DOHH2 (cell line): ENCODE measurements at regions not wholly inside any gene's neighbourhood (a gene's known extent, or its start where the extent isn't known, plus 50 kb on each side); places are given as distances from the start of the nearest gene placed in this dataset.

Experiments used
- H3F3A ChIP-seq: fragments of 200-600 bp; sonication (generic), shearing (Covaris generic); 2 replicates; pipeline ENCODE4 v1.6.0; 2016; ENCODE audit warnings: antibody characterized with exemption, mild to moderate bottlenecking; ENCODE audit not compliant: control insufficient read depth, insufficient read depth
- H3K27ac ChIP-seq: fragments of 200-600 bp; sonication (generic); 2 replicates; pipeline ENCODE4 v1.5.1; 2014; ENCODE audit warnings: low read depth, mild to moderate bottlenecking, low read length, moderate library complexity
- H3K27me3 ChIP-seq: fragments of 200-600 bp; sonication (generic); 2 replicates; pipeline ENCODE4 v1.6.1; 2014; ENCODE audit warnings: mild to moderate bottlenecking, low read length, mixed read lengths; ENCODE audit not compliant: control insufficient read depth
- H3K36me3 ChIP-seq: fragments of 200-600 bp; sonication (generic); 2 replicates; pipeline ENCODE4 v1.6.1; 2014; ENCODE audit warnings: mild to moderate bottlenecking, low read length, moderate library complexity, mixed read lengths; ENCODE audit not compliant: control insufficient read depth
- H3K4me1 ChIP-seq: fragments of 200-600 bp; sonication (generic); 2 replicates; pipeline ENCODE4 v1.6.1; 2014; ENCODE audit warnings: mild to moderate bottlenecking, low read length, mixed read lengths; ENCODE audit not compliant: control insufficient read depth
- H3K4me2 ChIP-seq: fragments of 200-600 bp; sonication (generic); 2 replicates; pipeline ENCODE4 v1.6.0; 2014; ENCODE audit warnings: mild to moderate bottlenecking, low read length, moderate library complexity
- H3K4me3 ChIP-seq: fragments of 200-600 bp; sonication (generic); 2 replicates; pipeline ENCODE4 v1.5.1; 2014; ENCODE audit warnings: mild to moderate bottlenecking, low read length, mixed read lengths
- H3K79me2 ChIP-seq: fragments of 200-600 bp; sonication (generic); 2 replicates; pipeline ENCODE4 v1.6.1; 2014; ENCODE audit warnings: mild to moderate bottlenecking, low read length, mixed read lengths; ENCODE audit not compliant: control insufficient read depth
- H3K9me2 ChIP-seq: fragments of 200-600 bp; sonication (generic); replicated peaks from 2 replicates; pipeline ENCODE4 v1.6.1; 2014; ENCODE audit warnings: mild to moderate bottlenecking, low read length, mixed read lengths; ENCODE audit not compliant: control insufficient read depth
- H3K9me3 ChIP-seq: fragments of 200-600 bp; sonication (generic); 2 replicates; pipeline ENCODE4 v1.6.1; 2014; ENCODE audit warnings: antibody characterized with exemption, low read length, mixed read lengths; ENCODE audit not compliant: control insufficient read depth, insufficient read depth
- H4K20me1 ChIP-seq: fragments of 200-600 bp; sonication (generic); 2 replicates; pipeline ENCODE4 v1.6.0; 2014; ENCODE audit warnings: low read depth, mild to moderate bottlenecking, antibody characterized with exemption, low read length, moderate library complexity; ENCODE audit not compliant: control insufficient read depth, insufficient read depth
- EZH2phosphoT487 ChIP-seq: fragments of 200-600 bp; sonication (generic); IDR thresholded peaks from 2 replicates; pipeline ENCODE4 v1.6.1; 2017; ENCODE audit warnings: borderline replicate concordance, mild to moderate bottlenecking, antibody characterized with exemption, low read length, moderate library complexity, mixed read lengths
- TF ChIP-seq, protein P1 (sequence below): fragments of 200-600 bp; sonication (generic); IDR thresholded peaks from one replicate; pipeline ENCODE4 v1.5.1; 2014; ENCODE audit warnings: antibody characterized with exemption, mild to moderate bottlenecking, low read depth, low read length; ENCODE audit not compliant: poor library complexity, severe bottlenecking

DNA sequence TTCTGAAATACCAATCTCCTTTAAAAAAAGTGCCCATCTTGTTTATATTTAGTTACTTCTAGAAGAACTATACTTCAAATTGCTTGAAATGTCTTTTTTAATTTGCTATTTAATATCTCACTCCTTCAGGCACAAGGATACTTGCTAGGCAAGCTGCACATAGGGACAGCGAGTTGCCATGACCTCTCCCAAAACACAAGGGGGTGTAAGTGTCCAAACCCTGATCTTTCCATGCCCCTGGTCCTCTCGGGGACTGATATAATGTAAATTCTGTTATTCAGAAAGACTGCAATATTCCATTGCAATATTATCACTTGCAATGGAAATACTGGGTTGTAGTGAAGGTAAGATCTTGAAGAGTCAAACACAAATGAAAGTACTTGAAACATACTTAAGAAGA is 480.4 kb downstream of the CETN3 start:
- H3K27ac ChIP-seq = no peak overlapping the region
- no peaks in the 10 kb centered on the region for H4K20me1 ChIP-seq
- TF ChIP-seq EZH2phosphoT487 = no peak
- TF ChIP-seq, protein P1, sequence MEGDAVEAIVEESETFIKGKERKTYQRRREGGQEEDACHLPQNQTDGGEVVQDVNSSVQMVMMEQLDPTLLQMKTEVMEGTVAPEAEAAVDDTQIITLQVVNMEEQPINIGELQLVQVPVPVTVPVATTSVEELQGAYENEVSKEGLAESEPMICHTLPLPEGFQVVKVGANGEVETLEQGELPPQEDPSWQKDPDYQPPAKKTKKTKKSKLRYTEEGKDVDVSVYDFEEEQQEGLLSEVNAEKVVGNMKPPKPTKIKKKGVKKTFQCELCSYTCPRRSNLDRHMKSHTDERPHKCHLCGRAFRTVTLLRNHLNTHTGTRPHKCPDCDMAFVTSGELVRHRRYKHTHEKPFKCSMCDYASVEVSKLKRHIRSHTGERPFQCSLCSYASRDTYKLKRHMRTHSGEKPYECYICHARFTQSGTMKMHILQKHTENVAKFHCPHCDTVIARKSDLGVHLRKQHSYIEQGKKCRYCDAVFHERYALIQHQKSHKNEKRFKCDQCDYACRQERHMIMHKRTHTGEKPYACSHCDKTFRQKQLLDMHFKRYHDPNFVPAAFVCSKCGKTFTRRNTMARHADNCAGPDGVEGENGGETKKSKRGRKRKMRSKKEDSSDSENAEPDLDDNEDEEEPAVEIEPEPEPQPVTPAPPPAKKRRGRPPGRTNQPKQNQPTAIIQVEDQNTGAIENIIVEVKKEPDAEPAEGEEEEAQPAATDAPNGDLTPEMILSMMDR = no peak
- H3K9me2 ChIP-seq = no peaks in the 10 kb centered on the region
- H3K4me2 ChIP-seq = no peak overlapping the region
- no peaks in the 10 kb centered on the region for H3F3A ChIP-seq
- no peaks in the 10 kb centered on the region for H3K4me1 ChIP-seq
- H3K79me2 ChIP-seq = no peaks in the 10 kb centered on the region
- no peak overlapping the region for H3K4me3 ChIP-seq
- no peaks in the 10 kb centered on the region for H3K9me3 ChIP-seq
- H3K27me3 ChIP-seq = 0 out of 2 replicates have a peak, but pooled peaks cover 3% of the 10 kb centered on the region
- no peaks in the 10 kb centered on the region for H3K36me3 ChIP-seq

- Histone ChIP-seq H3K9me2 (no peaks in the 10 kb centered on the region), H3K79me2 (no peaks in the 10 kb centered on the region), H3K4me2 (no peak overlapping the region), H3K27ac (no peak overlapping the region), H3K4me3 (no peak overlapping the region), H3F3A (no peaks in the 10 kb centered on the region), H4K20me1 (no peaks in the 10 kb centered on the region), H3K4me1 (no peaks in the 10 kb centered on the region), H3K36me3 (no peaks in the 10 kb centered on the region), H3K27me3 (no peaks in the 10 kb centered on the region), H3K9me3 (no peaks in the 10 kb centered on the region)
- TF ChIP-seq, protein P1 = no peak
- TF ChIP-seq EZH2phosphoT487 = no peak
Observed at GRCh38 chr5:89922161-89922560, 487.4 kb downstream of the CETN3 start.

DNA sequence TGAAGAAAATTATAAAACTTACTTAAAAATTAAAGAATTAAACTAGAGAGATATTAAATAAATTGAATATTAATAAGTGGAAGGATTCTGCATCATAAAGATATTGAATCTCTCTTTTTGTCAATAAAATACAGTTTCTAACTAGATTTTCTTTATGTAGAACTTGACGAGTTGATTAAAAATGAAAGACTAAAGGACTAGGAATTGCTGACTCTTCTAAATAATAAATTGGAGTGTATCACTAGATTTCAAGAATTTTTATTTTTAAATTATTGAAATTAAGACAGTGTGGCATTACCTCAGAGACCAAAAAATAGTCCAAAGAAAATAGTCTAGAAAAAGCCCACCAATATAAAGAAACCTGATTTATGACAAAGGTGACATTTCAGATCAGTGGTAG is 492.4 kb downstream of the CETN3 start:
- Histone ChIP-seq H3K27ac (no peak overlapping the region), H4K20me1 (no peaks in the 10 kb centered on the region), H3K4me2 (no peak overlapping the region), H3K27me3 (no peaks in the 10 kb centered on the region), H3K9me2 (no peaks in the 10 kb centered on the region), H3K79me2 (no peaks in the 10 kb centered on the region), H3K4me1 (no peaks in the 10 kb centered on the region), H3K4me3 (no peak overlapping the region), H3F3A (no peaks in the 10 kb centered on the region), H3K9me3 (no peaks in the 10 kb centered on the region), H3K36me3 (no peaks in the 10 kb centered on the region)
- TF ChIP-seq EZH2phosphoT487 = no peak
- TF ChIP-seq, protein P1 = no peak

DNA sequence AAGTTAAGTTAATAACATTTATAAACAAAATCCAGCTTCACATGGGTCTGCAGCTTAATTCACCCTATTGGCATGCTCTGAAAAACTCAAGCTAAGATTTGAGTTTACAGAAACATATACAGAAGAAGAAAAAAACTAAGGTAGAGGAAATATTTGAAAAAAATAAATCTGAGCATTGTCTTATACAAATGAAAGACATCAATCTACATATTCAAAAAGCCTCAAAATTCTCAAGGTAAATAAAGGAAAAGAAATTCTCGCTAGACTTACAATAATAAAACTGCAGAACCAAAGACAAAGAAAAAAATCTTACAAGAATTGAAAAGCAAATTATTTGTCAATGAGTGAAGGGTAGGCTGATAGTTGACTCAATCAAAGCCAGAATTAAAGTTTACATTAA is 493.4 kb downstream of the CETN3 start:
- TF ChIP-seq EZH2phosphoT487 = no peak
- TF ChIP-seq, protein P1 = no peak

More for the DNA sequence above, 493.4 kb downstream of the CETN3 start:
- H3K79me2 ChIP-seq = no peaks in the 10 kb centered on the region
- H3K27me3 ChIP-seq = no peaks in the 10 kb centered on the region
- H3K4me2 ChIP-seq = no peak overlapping the region
- no peak overlapping the region for H3K4me3 ChIP-seq
- H3F3A ChIP-seq = no peaks in the 10 kb centered on the region
- H3K9me2 ChIP-seq = no peaks in the 10 kb centered on the region
- no peaks in the 10 kb centered on the region for H3K36me3 ChIP-seq
- no peaks in the 10 kb centered on the region for H3K4me1 ChIP-seq
- no peak overlapping the region for H3K27ac ChIP-seq
- H4K20me1 ChIP-seq = no peaks in the 10 kb centered on the region
- H3K9me3 ChIP-seq = no peaks in the 10 kb centered on the region
